Fibroblast of skin of right biceps (primary cell): ENCODE measurements at regions not wholly inside any gene's neighbourhood (a gene's known extent, or its start where the extent isn't known, plus 50 kb on each side); places are given as distances from the start of the nearest gene placed in this dataset.
"Not testable (repeated sequence)": the region's sequence is repeated elsewhere in the genome, so short reads cannot be mapped to it uniquely, and the experiment has no call there.

Experiments used
- DNase-seq: peaks from one replicate; pipeline ENCODE4 v3.0.0-alpha.2; 2013

- not testable (repeated sequence) for DNase-seq
Observed at GRCh38 chr1:109857702-109858101, 52.9 kb upstream of the CSF1 start.

- not testable (repeated sequence) for DNase-seq
Observed at GRCh38 chr1:109855986-109856385, 54.7 kb upstream of the CSF1 start.

GRCh38 chr1:109853972-109854371, 56.7 kb upstream of the CSF1 start:
- DNase-seq, result not testable (repeated sequence)

GRCh38 chr1:109852221-109853015, 58.2 kb upstream of the CSF1 start:
- peak; percentile 44 for DNase-seq

GRCh38 chr1:109850827-109851226, 59.8 kb upstream of the CSF1 start:
- DNase-seq, result peak; percentile 50

GRCh38 chr1:109850194-109850593, 60.5 kb upstream of the CSF1 start:
- DNase-seq, result no peak

- DNase-seq, result peak; percentile 57
Observed at GRCh38 chr1:109849655-109850054, 61.0 kb upstream of the CSF1 start.

GRCh38 chr1:109847251-109847650, 63.4 kb upstream of the CSF1 start:
- DNase-seq, result no peak

- no peak for DNase-seq
Observed at GRCh38 chr1:109846846-109847245, 63.8 kb upstream of the CSF1 start.

GRCh38 chr1:109846162-109846561, 64.5 kb upstream of the CSF1 start:
- no peak for DNase-seq

- DNase-seq, result no peak
Observed at GRCh38 chr1:109845658-109846057, 65.0 kb upstream of the CSF1 start.

GRCh38 chr1:109844609-109845008, 66.0 kb upstream of the CSF1 start:
- no peak for DNase-seq

GRCh38 chr1:109840011-109840629, 70.5 kb upstream of the CSF1 start:
- DNase-seq, result no peak

GRCh38 chr1:109839276-109839675, 71.4 kb upstream of the CSF1 start:
- not testable (repeated sequence) for DNase-seq

GRCh38 chr1:109838838-109839240, 71.8 kb upstream of the CSF1 start:
- DNase-seq, result peak; percentile 36

- DNase-seq, result no peak
Observed at GRCh38 chr1:109837852-109838570, 72.6 kb upstream of the CSF1 start.

GRCh38 chr1:109835645-109836044, 71.9 kb upstream of the EPS8L3 start:
- DNase-seq, result not testable (repeated sequence)

GRCh38 chr1:109834951-109835350, 71.2 kb upstream of the EPS8L3 start:
- DNase-seq, result no peak

GRCh38 chr1:109832945-109833344, 69.2 kb upstream of the EPS8L3 start:
- DNase-seq, result no peak

GRCh38 chr1:109828756-109829505, 65.2 kb upstream of the EPS8L3 start:
- DNase-seq, result peak; percentile 11

- no peak for DNase-seq
Observed at GRCh38 chr1:109827986-109828385, 64.3 kb upstream of the EPS8L3 start.

GRCh38 chr1:109827466-109827865, 63.7 kb upstream of the EPS8L3 start:
- peak; percentile 11 for DNase-seq

GRCh38 chr1:109826930-109827349, 63.2 kb upstream of the EPS8L3 start:
- no peak for DNase-seq
